HL-60 (cell line): ENCODE measurements at regions not wholly inside any gene's neighbourhood (a gene's known extent, or its start where the extent isn't known, plus 50 kb on each side); places are given as distances from the start of the nearest gene placed in this dataset.

Experiments used
- POLR2AphosphoS5 ChIP-seq: IDR thresholded peaks from 2 replicates; pipeline ENCODE4 v1.6.1; 2012; ENCODE audit warnings: low read depth
- TF ChIP-seq, protein P1 (sequence below): IDR thresholded peaks from one replicate; pipeline ENCODE4 v1.5.1; 2011; ENCODE audit warnings: low read length, control low read depth, inconsistent platforms; ENCODE audit not compliant: insufficient read depth

DNA sequence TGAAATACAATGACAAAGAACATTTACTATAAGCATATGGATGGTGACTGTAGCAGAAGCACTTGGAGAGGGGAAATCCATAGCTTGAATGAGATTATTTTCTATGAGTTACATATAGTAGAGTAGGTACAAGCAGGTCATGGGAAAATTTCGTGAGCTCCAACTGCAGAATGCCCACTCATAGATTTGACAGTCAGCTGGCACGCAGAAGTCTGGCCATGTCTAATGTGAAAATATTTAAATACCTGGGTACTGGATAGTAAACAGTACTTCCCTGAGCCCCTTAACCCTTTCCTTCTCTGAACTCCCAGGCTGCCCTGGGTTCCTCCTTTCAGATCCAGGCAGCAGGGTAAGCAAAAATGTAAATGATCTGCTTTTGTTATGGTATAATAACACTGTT is 209.7 kb downstream of the OTUD1 start:
- TF ChIP-seq POLR2AphosphoS5, result no peak
- TF ChIP-seq, protein P1, sequence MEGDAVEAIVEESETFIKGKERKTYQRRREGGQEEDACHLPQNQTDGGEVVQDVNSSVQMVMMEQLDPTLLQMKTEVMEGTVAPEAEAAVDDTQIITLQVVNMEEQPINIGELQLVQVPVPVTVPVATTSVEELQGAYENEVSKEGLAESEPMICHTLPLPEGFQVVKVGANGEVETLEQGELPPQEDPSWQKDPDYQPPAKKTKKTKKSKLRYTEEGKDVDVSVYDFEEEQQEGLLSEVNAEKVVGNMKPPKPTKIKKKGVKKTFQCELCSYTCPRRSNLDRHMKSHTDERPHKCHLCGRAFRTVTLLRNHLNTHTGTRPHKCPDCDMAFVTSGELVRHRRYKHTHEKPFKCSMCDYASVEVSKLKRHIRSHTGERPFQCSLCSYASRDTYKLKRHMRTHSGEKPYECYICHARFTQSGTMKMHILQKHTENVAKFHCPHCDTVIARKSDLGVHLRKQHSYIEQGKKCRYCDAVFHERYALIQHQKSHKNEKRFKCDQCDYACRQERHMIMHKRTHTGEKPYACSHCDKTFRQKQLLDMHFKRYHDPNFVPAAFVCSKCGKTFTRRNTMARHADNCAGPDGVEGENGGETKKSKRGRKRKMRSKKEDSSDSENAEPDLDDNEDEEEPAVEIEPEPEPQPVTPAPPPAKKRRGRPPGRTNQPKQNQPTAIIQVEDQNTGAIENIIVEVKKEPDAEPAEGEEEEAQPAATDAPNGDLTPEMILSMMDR, result no peak
